H9 (cell line): ENCODE measurements at regions not wholly inside any gene's neighbourhood (a gene's known extent, or its start where the extent isn't known, plus 50 kb on each side); places are given as distances from the start of the nearest gene placed in this dataset.

Source experiments
- DNase-seq: peaks from one replicate; pipeline ENCODE4 v3.0.0-alpha.2; 2017
- H2AFZ ChIP-seq: one replicate; pipeline ENCODE4 v1.6.1; 2013; ENCODE audit warnings: mild to moderate bottlenecking, low read length, control low read depth, moderate library complexity
- H2AK5ac ChIP-seq: 2 replicates; pipeline ENCODE4 v1.6.1; 2013; ENCODE audit warnings: low read length, control low read depth, mixed read lengths; ENCODE audit not compliant: insufficient read length
- H2BK120ac ChIP-seq: one replicate; pipeline ENCODE4 v1.6.1; 2013; ENCODE audit warnings: low read depth, mild to moderate bottlenecking, low read length, control low read depth, inconsistent platforms; ENCODE audit not compliant: poor library complexity, severe bottlenecking
- H2BK12ac ChIP-seq: 2 replicates; pipeline ENCODE4 v1.6.1; 2013; ENCODE audit warnings: low read length, control low read depth, mixed read lengths, low read depth; ENCODE audit not compliant: insufficient read length
- H2BK15ac ChIP-seq: 2 replicates; pipeline ENCODE4 v1.6.1; 2013; ENCODE audit warnings: low read depth, low read length, control low read depth
- H2BK20ac ChIP-seq: one replicate; pipeline ENCODE4 v1.6.1; 2013; ENCODE audit warnings: low read depth, mild to moderate bottlenecking, low read length, control low read depth, inconsistent platforms; ENCODE audit not compliant: poor library complexity, severe bottlenecking
- H2BK5ac ChIP-seq: 2 replicates; pipeline ENCODE4 v1.6.1; 2013; ENCODE audit warnings: low read length, control low read depth, mixed read lengths; ENCODE audit not compliant: insufficient read length
- H3K14ac ChIP-seq: 2 replicates; pipeline ENCODE4 v1.6.1; 2013; ENCODE audit warnings: low read length, control low read depth; ENCODE audit not compliant: insufficient read depth
- H3K18ac ChIP-seq: 2 replicates; pipeline ENCODE4 v1.6.1; 2013; ENCODE audit warnings: low read depth, mild to moderate bottlenecking, mixed read lengths, low read length, control low read depth; ENCODE audit not compliant: insufficient read length
- H3K23ac ChIP-seq: 2 replicates; pipeline ENCODE4 v1.6.1; 2013; ENCODE audit warnings: low read length, control low read depth, mixed read lengths, low read depth; ENCODE audit not compliant: insufficient read length
- H3K23me2 ChIP-seq: 2 replicates; pipeline ENCODE4 v1.6.1; 2013; ENCODE audit warnings: low read depth, mild to moderate bottlenecking, mixed read lengths, low read length, control low read depth; ENCODE audit not compliant: insufficient read length, poor library complexity, severe bottlenecking
- H3K27ac ChIP-seq: 2 replicates; pipeline ENCODE4 v1.5.1; 2013; ENCODE audit warnings: low read length, control low read depth, mixed read lengths, low read depth; ENCODE audit not compliant: insufficient read length
- H3K27me3 ChIP-seq: 2 replicates; pipeline ENCODE4 v1.6.1; 2013; ENCODE audit warnings: low read length, control low read depth, inconsistent platforms; ENCODE audit not compliant: insufficient read depth
- H3K4ac ChIP-seq: 2 replicates; pipeline ENCODE4 v1.6.1; 2013; ENCODE audit warnings: low read depth, mild to moderate bottlenecking, control low read depth, inconsistent platforms, low read length, moderate library complexity
- H3K4me1 ChIP-seq: 2 replicates; pipeline ENCODE4 v1.6.1; 2013; ENCODE audit warnings: low read length, control low read depth, inconsistent platforms; ENCODE audit not compliant: insufficient read depth
- H3K4me2 ChIP-seq: 2 replicates; pipeline ENCODE4 v1.6.1; 2013; ENCODE audit warnings: low read length, control low read depth, mixed read lengths; ENCODE audit not compliant: insufficient read length, insufficient read depth
- H3K56ac ChIP-seq: 2 replicates; pipeline ENCODE4 v1.6.1; 2013; ENCODE audit warnings: low read depth, mild to moderate bottlenecking, mixed read lengths, low read length, control low read depth; ENCODE audit not compliant: insufficient read length
- H3K79me1 ChIP-seq: 2 replicates; pipeline ENCODE4 v1.6.1; 2013; ENCODE audit warnings: low read depth, mild to moderate bottlenecking, moderate library complexity, low read length, control low read depth, inconsistent platforms; ENCODE audit not compliant: insufficient read depth, poor library complexity, severe bottlenecking
- H3K79me2 ChIP-seq: 2 replicates; pipeline ENCODE4 v1.6.1; 2013; ENCODE audit warnings: low read length, control low read depth, inconsistent platforms; ENCODE audit not compliant: insufficient read depth
- H3K9ac ChIP-seq: 2 replicates; pipeline ENCODE4 v1.6.1; 2013; ENCODE audit warnings: low read length, control low read depth, mixed read lengths; ENCODE audit not compliant: insufficient read length; ENCODE audit errors: extremely low read depth
- H3K9me3 ChIP-seq: one replicate; pipeline ENCODE4 v1.6.1; 2013; ENCODE audit warnings: low read depth, low read length, inconsistent platforms; ENCODE audit not compliant: control insufficient read depth
- H3T11ph ChIP-seq: one replicate; pipeline ENCODE4 v1.6.1; 2013; ENCODE audit warnings: mild to moderate bottlenecking, low read length, control low read depth, inconsistent platforms
- H4K20me1 ChIP-seq: one replicate; pipeline ENCODE4 v1.6.1; 2013; ENCODE audit not compliant: control insufficient read depth, insufficient read length, insufficient read depth
- H4K5ac ChIP-seq: 2 replicates; pipeline ENCODE4 v1.6.1; 2013; ENCODE audit warnings: low read depth, mild to moderate bottlenecking, mixed read lengths, low read length, control low read depth; ENCODE audit not compliant: insufficient read length
- H4K8ac ChIP-seq: replicated peaks from 2 replicates; pipeline ENCODE4 v1.6.1; 2013; ENCODE audit warnings: low read length, control low read depth, mixed read lengths, low read depth; ENCODE audit not compliant: insufficient read length
- H4K91ac ChIP-seq: 2 replicates; pipeline ENCODE4 v1.6.1; 2013; ENCODE audit warnings: low read depth, mild to moderate bottlenecking, moderate library complexity, mixed read lengths, low read length, control low read depth; ENCODE audit not compliant: insufficient read length
- H3K27ac Mint-ChIP-seq, 3 experiments: 2 replicates in 2 of 3; 3 replicates in 1 of 3; pipeline ENCODE4 v1.8.0; 2020 to 2021; ENCODE audit warnings: mixed read lengths in 3 of 3, mild to moderate bottlenecking in 1 of 3, moderate library complexity in 1 of 3
- H3K27me3 Mint-ChIP-seq: 2 replicates; pipeline ENCODE4 v1.8.0; 2021; ENCODE audit warnings: low read depth, mild to moderate bottlenecking, moderate library complexity, mixed read lengths
- H3K36me3 Mint-ChIP-seq, 3 experiments: 2 replicates in 2 of 3; 3 replicates in 1 of 3; pipeline ENCODE4 v1.8.0; 2020 to 2021; ENCODE audit warnings: low read depth in 3 of 3, mixed read lengths in 3 of 3; ENCODE audit not compliant: insufficient read depth in 1 of 3
- H3K4me1 Mint-ChIP-seq, 2 experiments: 2 replicates each; pipeline ENCODE4 v1.8.0; 2020; ENCODE audit warnings: mixed read lengths in 2 of 2
- H3K4me3 Mint-ChIP-seq, 2 experiments: 2 replicates in 1 of 2; 3 replicates in 1 of 2; pipeline ENCODE4 v1.8.0; 2020 to 2021; ENCODE audit warnings: mild to moderate bottlenecking in 2 of 2, mixed read lengths in 2 of 2, moderate library complexity in 1 of 2
- H3K9me3 Mint-ChIP-seq, 2 experiments: 2 replicates in 1 of 2; 3 replicates in 1 of 2; pipeline ENCODE4 v1.8.0; 2020; ENCODE audit warnings: mild to moderate bottlenecking in 2 of 2, mixed read lengths in 2 of 2, moderate library complexity in 1 of 2
- WGBS: extraction: QIAGEN DNeasy Blood & Tissue Kit; methylation state at CpG from one replicate; pipeline ENCODE4 v1.1.7; 2013; ENCODE audit warnings: missing lambda C conversion rate, low lambda C conversion rate, mixed read lengths; ENCODE audit not compliant: insufficient read length; ENCODE audit errors: extremely low coverage; 5-methylcytosine and 5-hydroxymethylcytosine counted together
- TF ChIP-seq, protein P1 (sequence below): fragments of 200-600 bp; sonication (generic); conservative IDR thresholded peaks from 3 replicates; pipeline ENCODE4 v1.8.0; 2021; ENCODE audit warnings: antibody characterized with exemption, mild to moderate bottlenecking

DNA sequence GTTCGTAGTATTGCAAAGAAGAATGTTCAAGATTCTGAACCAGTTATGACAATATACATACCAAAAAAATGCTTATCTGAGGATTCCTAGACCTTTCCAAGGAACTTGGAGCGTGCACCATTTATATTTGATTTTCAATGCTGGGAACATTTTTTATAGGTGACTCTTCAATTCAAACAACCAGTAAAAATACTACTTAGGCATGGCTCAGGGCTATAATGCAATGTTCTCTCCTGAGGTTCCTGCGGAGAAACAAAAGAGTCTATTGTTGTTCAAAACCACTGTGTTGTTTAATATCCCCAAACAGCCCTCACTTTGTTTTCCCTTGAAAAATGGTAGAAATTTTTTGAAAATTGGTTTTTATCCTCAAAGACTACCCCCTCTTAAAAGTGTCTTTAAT, 335.7 kb upstream of the IZUMO3 start:
- TF ChIP-seq, protein P1, sequence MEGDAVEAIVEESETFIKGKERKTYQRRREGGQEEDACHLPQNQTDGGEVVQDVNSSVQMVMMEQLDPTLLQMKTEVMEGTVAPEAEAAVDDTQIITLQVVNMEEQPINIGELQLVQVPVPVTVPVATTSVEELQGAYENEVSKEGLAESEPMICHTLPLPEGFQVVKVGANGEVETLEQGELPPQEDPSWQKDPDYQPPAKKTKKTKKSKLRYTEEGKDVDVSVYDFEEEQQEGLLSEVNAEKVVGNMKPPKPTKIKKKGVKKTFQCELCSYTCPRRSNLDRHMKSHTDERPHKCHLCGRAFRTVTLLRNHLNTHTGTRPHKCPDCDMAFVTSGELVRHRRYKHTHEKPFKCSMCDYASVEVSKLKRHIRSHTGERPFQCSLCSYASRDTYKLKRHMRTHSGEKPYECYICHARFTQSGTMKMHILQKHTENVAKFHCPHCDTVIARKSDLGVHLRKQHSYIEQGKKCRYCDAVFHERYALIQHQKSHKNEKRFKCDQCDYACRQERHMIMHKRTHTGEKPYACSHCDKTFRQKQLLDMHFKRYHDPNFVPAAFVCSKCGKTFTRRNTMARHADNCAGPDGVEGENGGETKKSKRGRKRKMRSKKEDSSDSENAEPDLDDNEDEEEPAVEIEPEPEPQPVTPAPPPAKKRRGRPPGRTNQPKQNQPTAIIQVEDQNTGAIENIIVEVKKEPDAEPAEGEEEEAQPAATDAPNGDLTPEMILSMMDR: no peak
- Histone ChIP-seq H2AK5ac (no peak overlapping the region), H3K4me2 (no peak overlapping the region), H3T11ph (no peak overlapping the region), H3K79me2 (no peaks in the 10 kb centered on the region), H3K9me3 (no peaks in the 10 kb centered on the region), H3K4me1 (no peaks in the 10 kb centered on the region), H3K18ac (no peak overlapping the region), H2BK120ac (no peak overlapping the region), H3K27me3 (no peaks in the 10 kb centered on the region), H3K27ac (no peak overlapping the region), H3K9ac (no peak overlapping the region), H2BK5ac (no peak overlapping the region), H3K14ac (no peak overlapping the region), H2BK20ac (no peak overlapping the region), H2BK15ac (no peak overlapping the region), H3K23ac (no peak overlapping the region), H3K23me2 (no peaks in the 10 kb centered on the region), H2BK12ac (no peak overlapping the region), H2AFZ (no peak overlapping the region), H4K91ac (no peak overlapping the region), H4K8ac (no peak overlapping the region), H3K79me1 (no peaks in the 10 kb centered on the region), H4K5ac (no peak overlapping the region), H4K20me1 (no peaks in the 10 kb centered on the region), H3K56ac (no peak overlapping the region), H3K4ac (no peak overlapping the region)
- Mint-ChIP-seq H3K4me3 (no peak overlapping the region), H3K27me3 (no peaks in the 10 kb centered on the region), H3K36me3 (no peaks in the 10 kb centered on the region), H3K4me1 (peaks cover 19 to 24% of the 10 kb centered on the region in 2 experiments), H3K27ac (peak overlapping the region in 1 of 3 experiments; percentile 49; a peak in 1 of 7 replicates), H3K9me3 (no peaks in the 10 kb centered on the region)
- WGBS: no CpG with 5 or more reads among the region's 3 CpGs
- no peak for DNase-seq
